ENCODE measurements at regions not wholly inside any gene's neighbourhood (a gene's known extent, or its start where the extent isn't known, plus 50 kb on each side); places are given as distances from the start of the nearest gene placed in this dataset.

DNA sequence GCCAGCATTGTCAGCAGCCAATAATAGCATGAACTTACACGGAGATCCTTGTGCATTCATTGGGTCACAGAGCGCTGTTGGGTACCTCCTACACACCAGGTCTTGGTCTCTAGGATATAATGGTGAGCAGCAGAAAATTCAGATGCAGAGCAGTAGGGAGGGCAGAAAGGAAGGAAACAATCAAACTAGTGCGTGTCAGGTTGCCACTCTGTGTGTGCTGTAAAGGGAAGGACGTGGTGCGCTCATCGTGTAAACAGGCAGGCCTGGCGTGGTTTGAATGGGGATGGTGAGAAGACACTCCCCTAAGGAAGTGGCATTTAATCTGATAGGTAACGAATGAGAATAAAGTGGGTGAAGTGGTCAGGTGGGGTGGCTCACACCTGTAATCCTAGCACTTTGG, 336.4 kb downstream of the CDH26 start:
- no peaks in the 10 kb centered on the region for H3K36me3 ChIP-seq (ENCODE audit: insufficient read depth, low read length)
- H3K4me3 ChIP-seq (ENCODE audit: low read length): no peak overlapping the region
- H3K27ac ChIP-seq (ENCODE audit: low read depth in 1 of 2, low read length in 2 of 2): no peak overlapping the region
- TF ChIP-seq, protein P1, sequence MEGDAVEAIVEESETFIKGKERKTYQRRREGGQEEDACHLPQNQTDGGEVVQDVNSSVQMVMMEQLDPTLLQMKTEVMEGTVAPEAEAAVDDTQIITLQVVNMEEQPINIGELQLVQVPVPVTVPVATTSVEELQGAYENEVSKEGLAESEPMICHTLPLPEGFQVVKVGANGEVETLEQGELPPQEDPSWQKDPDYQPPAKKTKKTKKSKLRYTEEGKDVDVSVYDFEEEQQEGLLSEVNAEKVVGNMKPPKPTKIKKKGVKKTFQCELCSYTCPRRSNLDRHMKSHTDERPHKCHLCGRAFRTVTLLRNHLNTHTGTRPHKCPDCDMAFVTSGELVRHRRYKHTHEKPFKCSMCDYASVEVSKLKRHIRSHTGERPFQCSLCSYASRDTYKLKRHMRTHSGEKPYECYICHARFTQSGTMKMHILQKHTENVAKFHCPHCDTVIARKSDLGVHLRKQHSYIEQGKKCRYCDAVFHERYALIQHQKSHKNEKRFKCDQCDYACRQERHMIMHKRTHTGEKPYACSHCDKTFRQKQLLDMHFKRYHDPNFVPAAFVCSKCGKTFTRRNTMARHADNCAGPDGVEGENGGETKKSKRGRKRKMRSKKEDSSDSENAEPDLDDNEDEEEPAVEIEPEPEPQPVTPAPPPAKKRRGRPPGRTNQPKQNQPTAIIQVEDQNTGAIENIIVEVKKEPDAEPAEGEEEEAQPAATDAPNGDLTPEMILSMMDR (IDR thresholded peaks at IDR 0.05): no peak
- Mint-ChIP-seq H3K36me3 (ENCODE audit: low read depth) (peaks cover 10% of the 10 kb centered on the region), H3K27me3 (no peaks in the 10 kb centered on the region), H3K4me1 (ENCODE audit: low read depth) (peaks cover 8% of the 10 kb centered on the region), H3K4me3 (no peak overlapping the region), H3K9me3 (peaks cover 2% of the 10 kb centered on the region), H3K27ac (peak overlapping the region; percentile 73)
- peak in 1 of 14 experiments; percentile 26 for DNase-seq
- H3K9me3 ChIP-seq (ENCODE audit: control insufficient read depth in 1 of 2, insufficient read depth in 1 of 2, low read length in 2 of 2): peaks cover 17 to 22% of the 10 kb centered on the region in 2 experiments
- ChIA-PET CTCF (no interaction called here), POLR2A (no interaction called here)
- ATAC-seq (ENCODE audit: poor library complexity): peak; percentile 46
- H3K27me3 ChIP-seq (ENCODE audit: control insufficient read depth in 1 of 2, insufficient read depth in 2 of 2, low read length in 2 of 2): no peaks in the 10 kb centered on the region
- intact Hi-C loops (cut with DNase I, micrococcal nuclease): no loop called here
- H3K4me1 ChIP-seq (ENCODE audit: insufficient read depth, low read length): no peaks in the 10 kb centered on the region

DNA sequence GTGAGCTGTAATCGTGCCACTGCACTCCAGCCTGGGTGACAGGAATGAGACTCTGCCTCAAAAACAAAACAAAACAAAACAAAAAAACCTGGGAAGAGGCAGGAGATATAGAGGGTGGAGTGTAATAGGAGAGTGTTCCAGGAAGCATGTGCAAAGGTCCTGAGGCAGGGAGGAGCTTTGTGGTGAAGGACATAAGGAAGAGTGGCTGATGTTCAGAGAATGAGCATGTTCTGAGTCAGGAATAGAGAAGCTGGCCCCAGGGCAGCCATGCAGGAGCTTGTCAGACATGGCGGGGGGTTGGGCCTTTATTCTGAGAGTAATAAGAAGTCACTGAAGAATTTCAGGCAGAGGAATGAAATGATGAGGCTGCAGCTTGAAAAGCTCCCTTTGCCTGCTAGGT, 337.0 kb downstream of the CDH26 start:
- H3K36me3 Mint-ChIP-seq (ENCODE audit: low read depth): peaks cover 10% of the 10 kb centered on the region
- no peak overlapping the region for H3K27ac Mint-ChIP-seq
- H3K27me3 Mint-ChIP-seq: no peaks in the 10 kb centered on the region
- intact Hi-C loops (cut with DNase I, micrococcal nuclease): no loop called here
- Histone ChIP-seq H3K36me3 (ENCODE audit: insufficient read depth, low read length) (no peaks in the 10 kb centered on the region), H3K4me3 (ENCODE audit: low read length) (no peak overlapping the region), H3K4me1 (ENCODE audit: insufficient read depth, low read length) (no peaks in the 10 kb centered on the region), H3K27ac (ENCODE audit: low read depth in 1 of 2, low read length in 2 of 2) (no peak overlapping the region), H3K27me3 (ENCODE audit: control insufficient read depth in 1 of 2, insufficient read depth in 2 of 2, low read length in 2 of 2) (no peaks in the 10 kb centered on the region), H3K9me3 (ENCODE audit: control insufficient read depth in 1 of 2, insufficient read depth in 1 of 2, low read length in 2 of 2) (peaks cover 12 to 16% of the 10 kb centered on the region in 2 experiments)
- TF ChIP-seq, protein P1 (IDR thresholded peaks at IDR 0.05): no peak
- ATAC-seq (ENCODE audit: poor library complexity) (no peak), DNase-seq (no peak)
- H3K4me3 Mint-ChIP-seq: no peak overlapping the region
- H3K9me3 Mint-ChIP-seq: peaks cover 2% of the 10 kb centered on the region
- CTCF ChIA-PET: no interaction called here
- POLR2A ChIA-PET: interaction anchor here (0.6 kb wide), 1 partner anchor 23 kb away, joined by 3 read pairs; no protein-coding TSS in a partner anchor
- H3K4me1 Mint-ChIP-seq (ENCODE audit: low read depth): peaks cover 8% of the 10 kb centered on the region

DNA sequence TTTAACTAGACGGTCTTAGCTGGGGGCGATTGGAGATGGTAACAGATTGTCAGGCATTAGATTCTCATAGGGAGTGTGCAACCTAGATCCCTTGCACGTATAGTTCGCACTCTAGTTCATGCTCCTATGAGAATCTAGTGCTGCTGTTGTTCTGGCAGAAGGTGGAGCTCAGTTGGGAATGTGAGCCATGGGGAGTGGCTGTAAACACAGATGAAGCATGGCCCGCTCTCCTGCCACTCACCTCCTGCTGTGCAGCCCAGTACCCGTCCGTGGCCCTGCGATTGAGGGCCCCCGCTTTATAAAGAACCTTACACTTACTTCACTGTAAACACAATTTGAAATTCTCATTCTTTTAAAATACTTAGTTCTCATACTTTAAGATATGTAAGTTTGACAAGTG, 339.4 kb downstream of the CDH26 start:
- peaks cover 0 to 4% of the 10 kb centered on the region in 2 experiments for H3K9me3 ChIP-seq (ENCODE audit: control insufficient read depth in 1 of 2, insufficient read depth in 1 of 2, low read length in 2 of 2)
- H3K27me3 ChIP-seq (ENCODE audit: control insufficient read depth in 1 of 2, insufficient read depth in 2 of 2, low read length in 2 of 2): no peaks in the 10 kb centered on the region
- no peak overlapping the region for H3K4me3 Mint-ChIP-seq
- ChIA-PET CTCF (no interaction called here), POLR2A (no interaction called here)
- intact Hi-C loops (cut with DNase I, micrococcal nuclease): no loop called here
- H3K27ac Mint-ChIP-seq: no peak overlapping the region
- no peaks in the 10 kb centered on the region for H3K27me3 Mint-ChIP-seq
- H3K4me3 ChIP-seq (ENCODE audit: low read length): no peak overlapping the region
- H3K27ac ChIP-seq (ENCODE audit: low read depth in 1 of 2, low read length in 2 of 2): no peak overlapping the region
- TF ChIP-seq, protein P1 (IDR thresholded peaks at IDR 0.05): no peak
- H3K4me1 ChIP-seq (ENCODE audit: insufficient read depth, low read length): no peaks in the 10 kb centered on the region
- peaks cover 13% of the 10 kb centered on the region for H3K4me1 Mint-ChIP-seq (ENCODE audit: low read depth)
- ATAC-seq (ENCODE audit: poor library complexity) (no peak), DNase-seq (no peak)
- H3K36me3 ChIP-seq (ENCODE audit: insufficient read depth, low read length): no peaks in the 10 kb centered on the region
- no peaks in the 10 kb centered on the region for H3K36me3 Mint-ChIP-seq (ENCODE audit: low read depth)
- H3K9me3 Mint-ChIP-seq: no peaks in the 10 kb centered on the region

Measured in CD4-positive, alpha-beta T cell (primary cell).